HepG2 (cell line): ENCODE measurements at regions not wholly inside any gene's neighbourhood (a gene's known extent, or its start where the extent isn't known, plus 50 kb on each side); places are given as distances from the start of the nearest gene placed in this dataset.

ENCODE experiments used
- ATAC-seq: fragments of 200-7000 bp; cut with Tn5 transposase; 3 replicates; pipeline ENCODE4 v1.9.1; 2020; ENCODE audit warnings: mild to moderate bottlenecking, moderate library complexity
- BruUV-seq: library from RNA; stranded (reverse); fragments of 400-500 nt; replicated peaks from 2 replicates; lab custom pipeline; 2021; lab: Mats Ljungman, UMichigan
- CTCF ChIA-PET: fragments of 300-600 bp; formaldehyde crosslinking; extraction: SDS; loops from one replicate; lab custom pipeline; 2021; ENCODE audit warnings: low total read pairs, inconsistent platforms, low intra/inter-chr PET ratio; lab: Yijun Ruan, JAX
- POLR2A ChIA-PET: fragments of 350-600 bp; sonication (Branson Sonifier 250); formaldehyde crosslinking; loops from one replicate; lab custom pipeline; 2020; ENCODE audit warnings: antibody characterized with exemption, inconsistent platforms; lab: Yijun Ruan, JAX
- DNase-seq: peaks from one replicate; pipeline ENCODE4 v3.0.0-alpha.2; 2015; ENCODE audit warnings: low spot score
- FAIRE-seq: peaks from 3 replicates; lab custom pipeline; 2011; peaks lifted over from hg19 to GRCh38; lab: Jason Lieb, UNC
- H2AFZ ChIP-seq: one replicate; pipeline ENCODE4 v1.6.1; 2011; ENCODE audit warnings: low read length, inconsistent platforms
- H3K27ac ChIP-seq: fragments of 300-600 bp; 3 replicates; pipeline ENCODE4 v1.8.0; 2011; ENCODE audit warnings: mixed run types, mild to moderate bottlenecking, mixed read lengths, low read length, inconsistent platforms; ENCODE audit not compliant: insufficient read depth; ENCODE audit errors: extremely low read length
- H3K27me3 ChIP-seq, 2 experiments: fragments of 200-600 bp in 1 of 2; 2 replicates in 1 of 2; 3 replicates in 1 of 2; pipeline versions ENCODE4 v1.6.0 to v1.8.0; 2011; ENCODE audit warnings: low read length in 2 of 2, mild to moderate bottlenecking in 2 of 2, moderate library complexity in 2 of 2, inconsistent platforms in 1 of 2; ENCODE audit not compliant: insufficient read depth in 2 of 2, control insufficient read depth in 1 of 2
- H3K36me3 ChIP-seq, 2 experiments: fragments of 200-600 bp in 1 of 2; replicated peaks in 1 of 2; 2 replicates in 1 of 2; 3 replicates in 1 of 2; pipeline versions ENCODE4 v1.5.1 to v1.8.0; 2011; ENCODE audit warnings: low read length in 2 of 2, inconsistent platforms in 1 of 2; ENCODE audit not compliant: insufficient read depth in 2 of 2, control insufficient read depth in 1 of 2
- H3K4me1 ChIP-seq: 2 replicates; pipeline ENCODE4 v1.5.1; 2012; ENCODE audit warnings: low read length, inconsistent platforms; ENCODE audit not compliant: insufficient read depth
- H3K4me2 ChIP-seq: 2 replicates; pipeline ENCODE4 v1.6.0; 2011; ENCODE audit warnings: low read depth, low read length, inconsistent platforms
- H3K4me3 ChIP-seq, 3 experiments: fragments of 200-600 bp in 1 of 3; sonication (generic), shearing (Covaris generic) in 1 of 3; replicated peaks in 1 of 3; 2 replicates each; pipeline ENCODE4 v1.5.1; 2011 to 2016; ENCODE audit warnings: low read length in 3 of 3, inconsistent platforms in 2 of 3, low read depth in 2 of 3, mild to moderate bottlenecking in 2 of 3, control low read depth in 1 of 3, mixed read lengths in 1 of 3; ENCODE audit not compliant: insufficient read depth in 1 of 3
- H3K79me2 ChIP-seq: one replicate; pipeline ENCODE4 v1.6.1; 2011; ENCODE audit warnings: low read length, inconsistent platforms; ENCODE audit not compliant: insufficient read depth
- H3K9ac ChIP-seq: 2 replicates; pipeline ENCODE4 v1.6.0; 2011; ENCODE audit warnings: mild to moderate bottlenecking, low read depth, low read length, inconsistent platforms; ENCODE audit not compliant: insufficient read depth
- H3K9me3 ChIP-seq: 2 replicates; pipeline ENCODE4 v1.5.1; 2012; ENCODE audit warnings: mild to moderate bottlenecking, low read length
- H4K20me1 ChIP-seq: 2 replicates; pipeline ENCODE4 v1.6.0; 2011; ENCODE audit warnings: inconsistent platforms, mild to moderate bottlenecking, low read length, moderate library complexity; ENCODE audit not compliant: insufficient read depth
- ERF ChIP-seq: IDR thresholded peaks from 2 replicates; pipeline ENCODE4 v1.6.1; 2018; ENCODE audit warnings: missing biosample characterization, missing genetic modification reagents
- KDM2A ChIP-seq: sonication (generic); formaldehyde crosslinking; IDR thresholded peaks from 2 replicates; pipeline ENCODE4 v1.4.0; 2020; ENCODE audit warnings: low read depth, missing genetic modification reagents, borderline replicate concordance
- MIER2 ChIP-seq: IDR thresholded peaks from 2 replicates; pipeline ENCODE4 v1.6.1; 2016; ENCODE audit warnings: missing biosample characterization, missing genetic modification reagents
- MXD1 ChIP-seq: sonication (generic); formaldehyde crosslinking; IDR thresholded peaks from 2 replicates; pipeline ENCODE4 v1.4.0; 2020; ENCODE audit warnings: mild to moderate bottlenecking, missing genetic modification reagents
- SNAPC2 ChIP-seq: sonication (generic); formaldehyde crosslinking; IDR thresholded peaks from 2 replicates; pipeline ENCODE4 v1.8.1; 2022; ENCODE audit warnings: mild to moderate bottlenecking, missing genetic modification reagents
- STAT6 ChIP-seq: sonication (generic); formaldehyde crosslinking; IDR thresholded peaks from 2 replicates; pipeline ENCODE4 v1.4.0; 2020; ENCODE audit warnings: missing genetic modification reagents, mild to moderate bottlenecking, borderline replicate concordance
- ZNF235 ChIP-seq: sonication (generic); formaldehyde crosslinking; IDR thresholded peaks from 2 replicates; pipeline ENCODE4 v1.8.1; 2023; ENCODE audit warnings: mild to moderate bottlenecking, missing genetic modification reagents, borderline replicate concordance
- ZNF260 ChIP-seq: sonication (generic); formaldehyde crosslinking; IDR thresholded peaks from 2 replicates; pipeline ENCODE4 v1.4.0; 2020; ENCODE audit warnings: missing genetic modification reagents, low read depth, mild to moderate bottlenecking, borderline replicate concordance
- in situ Hi-C: cut with HindIII; loops from 2 replicates; pipeline ENCODE4 v1.10.0; 2017; ENCODE audit warnings: low pct_unique_long_range_greater_than_20kb; ENCODE audit not compliant: extremely low pct_ligation_motif_present
- intact Hi-C: fragments of 100-400 bp; cut with micrococcal nuclease; formaldehyde crosslinking; loops from one replicate; pipeline ENCODE4 v1.10.0; 2022; ENCODE audit not compliant: unreplicated experiment

- no peak for TF ChIP-seq STAT6 (CRISPR knock-in tag)
- TF ChIP-seq SNAPC2: no peak
- TF ChIP-seq KDM2A (CRISPR knock-in tag): no peak
- no peak for TF ChIP-seq MIER2 (CRISPR knock-in tag)
- no peak for TF ChIP-seq MXD1 (CRISPR knock-in tag)
- no peak for TF ChIP-seq ERF (CRISPR knock-in tag)
Observed at GRCh38 chr6:126574301-126574700, 234.4 kb downstream of the CENPW start (continued).

DNA sequence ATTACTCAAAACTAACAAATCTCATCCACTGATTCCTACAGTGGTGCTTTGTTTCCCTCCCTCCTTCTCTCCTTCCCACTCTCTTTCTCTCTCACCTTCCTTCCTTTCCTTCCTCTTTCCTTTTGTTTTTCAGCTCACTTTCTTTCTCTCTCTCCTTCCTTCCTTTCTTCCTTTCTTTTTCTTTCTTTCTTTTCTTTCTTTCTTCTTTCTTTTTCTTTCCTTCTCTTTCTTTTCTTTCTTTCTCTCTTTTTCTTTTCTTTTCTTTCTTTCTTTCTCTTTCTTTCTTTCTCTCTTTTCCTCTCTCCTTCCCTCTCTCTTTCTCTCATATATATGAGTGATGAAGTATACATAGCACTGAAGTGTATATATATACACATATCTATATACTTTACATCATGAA, 241.4 kb downstream of the CENPW start:
- FAIRE-seq: no peak
- CTCF ChIA-PET: no interaction called here

More for the DNA sequence above, 241.4 kb downstream of the CENPW start:
- DNase-seq: no peak
- no peaks in the 10 kb centered on the region for H3K36me3 ChIP-seq
- no peak overlapping the region for H3K4me3 ChIP-seq
- no peaks in the 10 kb centered on the region for H3K4me1 ChIP-seq
- H3K9ac ChIP-seq: no peak overlapping the region
- intact Hi-C loops: no loop called here
- no peaks in the 10 kb centered on the region for H3K79me2 ChIP-seq
- no peaks in the 10 kb centered on the region for H4K20me1 ChIP-seq
- in situ Hi-C loops: no loop called here
- no peak for ATAC-seq
- POLR2A ChIA-PET: no interaction called here
- H3K27me3 ChIP-seq: no peaks in the 10 kb centered on the region
- BruUV-seq: no TSS peak
- no peak overlapping the region for H3K4me2 ChIP-seq
- H3K9me3 ChIP-seq: no peaks in the 10 kb centered on the region
- TF ChIP-seq ZNF235 (CRISPR knock-in tag) (no peak), ZNF260 (CRISPR knock-in tag) (no peak)
- no peak overlapping the region for H2AFZ ChIP-seq
- H3K27ac ChIP-seq: no peak overlapping the region
